ENCODE measurements at regions not wholly inside any gene's neighbourhood (a gene's known extent, or its start where the extent isn't known, plus 50 kb on each side); places are given as distances from the start of the nearest gene placed in this dataset.

DNA sequence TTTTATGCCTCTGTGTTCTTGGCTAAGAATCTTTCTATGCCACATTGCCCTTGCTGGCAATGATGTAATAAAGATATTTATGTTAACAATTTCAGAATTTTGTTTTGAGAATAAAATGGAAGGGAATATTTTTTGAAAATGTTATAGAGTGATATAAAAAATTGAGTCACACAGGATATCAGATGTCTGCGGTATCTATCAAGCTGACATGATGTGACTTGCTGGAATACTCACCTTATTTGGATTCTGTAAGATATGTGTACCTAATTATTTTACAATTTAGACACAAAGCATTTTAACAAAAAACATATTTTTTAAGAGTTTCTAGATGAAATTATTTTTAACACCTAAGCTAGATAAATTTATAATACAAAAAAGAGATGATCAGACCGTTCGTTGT is 660.0 kb upstream of the B3GALT2 start:
- DNase-seq (ENCODE audit: extremely low read depth, low read depth) = no peak
- no peak for TF ChIP-seq CTCF (IDR thresholded peaks at IDR 0.05; ENCODE audit: low read depth, low read length)

- no peak for TF ChIP-seq CTCF (IDR thresholded peaks at IDR 0.05; ENCODE audit: low read depth, low read length)
- no peak for DNase-seq (ENCODE audit: extremely low read depth, low read depth)
These were observed 655.4 kb upstream of the B3GALT2 start for GRCh38 chr1:193841857-193842256.

GRCh38 chr1:193831465-193831864 is 645.1 kb upstream of the B3GALT2 start:
- no peak for DNase-seq (ENCODE audit: extremely low read depth, low read depth)

GRCh38 chr1:193827516-193827915 is 641.1 kb upstream of the B3GALT2 start:
- TF ChIP-seq CTCF (IDR thresholded peaks at IDR 0.05; ENCODE audit: low read depth, low read length) = no peak
- DNase-seq (ENCODE audit: extremely low read depth, low read depth) = no peak

More at GRCh38 chr1:193831465-193831864, 645.1 kb upstream of the B3GALT2 start:
- no peak for TF ChIP-seq CTCF (IDR thresholded peaks at IDR 0.05; ENCODE audit: low read depth, low read length)

DNA sequence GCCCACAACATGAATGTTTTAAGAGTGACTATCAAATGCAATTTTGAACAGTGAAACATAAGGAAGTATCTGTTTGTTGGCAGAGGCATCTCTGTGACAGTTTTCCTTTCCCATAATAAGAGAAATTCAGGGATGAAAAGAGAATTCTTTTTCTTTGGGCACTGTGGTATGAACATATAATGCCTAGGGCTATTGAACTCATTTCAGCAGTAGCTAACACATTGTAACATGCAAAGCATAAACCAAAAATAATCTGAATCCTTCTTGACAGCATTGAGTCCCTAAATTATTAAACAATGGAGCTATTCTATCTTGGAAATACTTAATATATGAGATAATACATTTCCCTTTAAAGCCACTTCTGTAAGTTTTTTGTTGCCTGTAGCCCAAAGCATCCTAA is 633.0 kb upstream of the B3GALT2 start:
- TF ChIP-seq CTCF (IDR thresholded peaks at IDR 0.05; ENCODE audit: low read depth, low read length) = no peak
- DNase-seq (ENCODE audit: extremely low read depth, low read depth) = no peak

GRCh38 chr1:193807208-193807607 is 620.8 kb upstream of the B3GALT2 start:
- TF ChIP-seq CTCF (IDR thresholded peaks at IDR 0.05; ENCODE audit: low read depth, low read length) = no peak

DNA sequence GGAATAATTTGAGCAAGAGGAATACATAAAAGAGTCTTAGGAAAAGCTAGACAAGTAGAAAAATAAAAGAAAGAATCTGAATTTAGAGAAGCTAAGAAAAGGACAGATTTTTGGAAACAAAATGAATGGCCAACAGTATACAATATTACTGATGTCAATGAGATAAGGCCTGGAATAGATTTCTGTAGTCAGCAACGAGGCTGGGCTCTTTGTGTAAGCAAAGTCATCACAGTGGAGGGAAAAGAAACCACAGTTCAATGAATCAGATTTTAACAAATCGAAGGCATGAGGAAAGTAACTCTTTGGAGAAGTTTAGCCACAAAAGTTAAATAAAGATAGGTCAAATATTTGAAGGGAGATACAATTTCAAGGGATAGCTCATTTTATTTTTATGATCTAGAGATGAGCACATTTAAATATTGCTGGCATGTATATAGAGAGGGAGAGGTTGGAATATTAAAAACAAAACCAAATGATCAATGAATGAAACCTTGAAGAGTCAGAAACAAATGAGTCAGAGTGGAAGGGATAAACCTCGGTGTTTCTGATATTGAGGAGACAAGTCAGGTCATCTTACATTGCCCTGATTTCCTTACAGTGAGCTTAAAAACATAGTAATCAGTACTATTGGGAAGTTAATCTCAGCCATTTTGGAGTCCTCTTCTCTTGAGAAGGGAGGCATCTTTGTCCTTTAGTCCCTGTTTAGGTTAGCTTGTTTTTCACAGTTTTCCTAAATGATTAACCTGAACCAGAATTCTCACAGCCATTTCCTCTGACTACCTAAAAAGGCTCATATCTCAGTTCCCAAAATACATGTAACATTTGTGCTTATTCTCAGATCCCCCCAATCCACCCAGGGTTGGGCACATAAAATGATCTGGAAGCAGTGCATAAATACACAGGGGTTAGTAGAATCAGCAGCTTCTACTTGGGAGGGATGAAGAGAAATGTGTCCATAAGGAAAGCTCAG is 620.0 kb upstream of the B3GALT2 start:
- TF ChIP-seq CTCF (IDR thresholded peaks at IDR 0.05; ENCODE audit: low read depth, low read length) = no peak

More at GRCh38 chr1:193807208-193807607, 620.8 kb upstream of the B3GALT2 start:
- DNase-seq (ENCODE audit: extremely low read depth, low read depth) = no peak

More for the DNA sequence above, 620.0 kb upstream of the B3GALT2 start:
- no peak for DNase-seq (ENCODE audit: extremely low read depth, low read depth)
